Mucosa of rectum (tissue), 2 donors: ENCODE measurements at regions not wholly inside any gene's neighbourhood (a gene's known extent, or its start where the extent isn't known, plus 50 kb on each side); places are given as distances from the start of the nearest gene placed in this dataset.
A peak's percentile ranks its signal among the peaks of the same experiment; 100 is the strongest.

Source experiments
- H3K27ac ChIP-seq, 2 donors: one replicate each; pipeline ENCODE4 v1.7.0; 2013; ENCODE audit warnings: inconsistent platforms in 2 of 2, low read depth in 2 of 2, low read length in 2 of 2
- H3K27me3 ChIP-seq, 2 donors: one replicate each; pipeline ENCODE4 v1.7.0; 2013; ENCODE audit warnings: low read length in 2 of 2; ENCODE audit not compliant: control insufficient read depth in 2 of 2, insufficient read depth in 2 of 2
- H3K36me3 ChIP-seq, 2 donors: one replicate each; pipeline ENCODE4 v1.7.0; 2013; ENCODE audit warnings: low read length in 2 of 2; ENCODE audit not compliant: control insufficient read depth in 2 of 2, insufficient read depth in 2 of 2
- H3K4me1 ChIP-seq, 2 donors: one replicate each; pipeline ENCODE4 v1.7.0; 2013; ENCODE audit warnings: low read length in 2 of 2, mild to moderate bottlenecking in 1 of 2; ENCODE audit not compliant: control insufficient read depth in 2 of 2, insufficient read depth in 2 of 2
- H3K4me3 ChIP-seq, 2 donors: one replicate each; pipeline ENCODE4 v1.7.0; 2013; ENCODE audit warnings: low read length in 2 of 2
- H3K9ac ChIP-seq, 2 donors: one replicate each; pipeline ENCODE4 v1.7.0; 2013; ENCODE audit warnings: low read length in 2 of 2, low read depth in 1 of 2, mild to moderate bottlenecking in 1 of 2
- H3K9me3 ChIP-seq, 2 donors: one replicate each; pipeline ENCODE4 v1.7.0; 2013; ENCODE audit warnings: low read length in 2 of 2; ENCODE audit not compliant: control insufficient read depth in 2 of 2
- donor health status: healthy.
- donor health status: Normal muscosa, but diverticular disease.

- Histone ChIP-seq H3K27ac (peak overlapping the region; percentile 89 to 93), H3K4me1 (peaks cover 17 to 19% of the 10 kb centered on the region in 2 donors), H3K36me3 (no peaks in the 10 kb centered on the region), H3K9ac (peak overlapping the region; percentile 14 to 75), H3K27me3 (no peaks in the 10 kb centered on the region), H3K9me3 (no peaks in the 10 kb centered on the region), H3K4me3 (no peak overlapping the region)
These were observed 96.4 kb upstream of the ZMIZ1 start for GRCh38 chr10:78972160-78972946.

GRCh38 chr10:78972947-78973900 is 95.5 kb upstream of the ZMIZ1 start:
- Histone ChIP-seq H3K9ac (peak overlapping the region; percentile 71 to 75), H3K36me3 (no peaks in the 10 kb centered on the region), H3K4me3 (peak overlapping the region; percentile 59 to 66), H3K27ac (peak overlapping the region; percentile 89 to 93), H3K27me3 (no peaks in the 10 kb centered on the region), H3K4me1 (peaks cover 17 to 19% of the 10 kb centered on the region in 2 donors), H3K9me3 (no peaks in the 10 kb centered on the region)

- H3K4me3 ChIP-seq, result peak overlapping the region; percentile 53 to 60
- H3K4me1 ChIP-seq, result peaks cover 17 to 19% of the 10 kb centered on the region in 2 donors
- no peaks in the 10 kb centered on the region for H3K36me3 ChIP-seq
- no peaks in the 10 kb centered on the region for H3K27me3 ChIP-seq
- no peaks in the 10 kb centered on the region for H3K9me3 ChIP-seq
- peak overlapping the region; percentile 70 to 77 for H3K27ac ChIP-seq
- peak overlapping the region; percentile 62 to 65 for H3K9ac ChIP-seq
These were observed 94.7 kb upstream of the ZMIZ1 start for GRCh38 chr10:78973901-78974616.

GRCh38 chr10:78974617-78975317 is 94.0 kb upstream of the ZMIZ1 start:
- H3K9me3 ChIP-seq, result no peaks in the 10 kb centered on the region
- peak overlapping the region; percentile 62 to 65 for H3K9ac ChIP-seq
- H3K36me3 ChIP-seq, result no peaks in the 10 kb centered on the region
- peak overlapping the region; percentile 70 to 77 for H3K27ac ChIP-seq
- peak overlapping the region; percentile 53 to 60 for H3K4me3 ChIP-seq
- no peaks in the 10 kb centered on the region for H3K27me3 ChIP-seq
- H3K4me1 ChIP-seq, result peaks cover 17 to 19% of the 10 kb centered on the region in 2 donors

GRCh38 chr10:78975926-78976325 is 92.8 kb upstream of the ZMIZ1 start:
- Histone ChIP-seq H3K4me3 (no peak overlapping the region), H3K27ac (no peak overlapping the region), H3K9ac (no peak overlapping the region), H3K4me1 (peaks cover 17 to 19% of the 10 kb centered on the region in 2 donors), H3K27me3 (no peaks in the 10 kb centered on the region), H3K36me3 (no peaks in the 10 kb centered on the region), H3K9me3 (no peaks in the 10 kb centered on the region)

- H3K36me3 ChIP-seq, result no peaks in the 10 kb centered on the region
- H3K4me1 ChIP-seq, result peaks cover 17 to 19% of the 10 kb centered on the region in 2 donors
- H3K9ac ChIP-seq, result no peak overlapping the region
- H3K27ac ChIP-seq, result no peak overlapping the region
- H3K27me3 ChIP-seq, result no peaks in the 10 kb centered on the region
- H3K9me3 ChIP-seq, result no peaks in the 10 kb centered on the region
- no peak overlapping the region for H3K4me3 ChIP-seq
These were observed 91.7 kb upstream of the ZMIZ1 start for GRCh38 chr10:78976825-78977755.

GRCh38 chr10:78979938-78980337 is 88.8 kb upstream of the ZMIZ1 start:
- Histone ChIP-seq H3K27me3 (no peaks in the 10 kb centered on the region), H3K36me3 (no peaks in the 10 kb centered on the region), H3K27ac (no peak overlapping the region), H3K4me1 (no peaks in the 10 kb centered on the region), H3K9ac (no peak overlapping the region), H3K4me3 (no peak overlapping the region), H3K9me3 (no peaks in the 10 kb centered on the region)

DNA sequence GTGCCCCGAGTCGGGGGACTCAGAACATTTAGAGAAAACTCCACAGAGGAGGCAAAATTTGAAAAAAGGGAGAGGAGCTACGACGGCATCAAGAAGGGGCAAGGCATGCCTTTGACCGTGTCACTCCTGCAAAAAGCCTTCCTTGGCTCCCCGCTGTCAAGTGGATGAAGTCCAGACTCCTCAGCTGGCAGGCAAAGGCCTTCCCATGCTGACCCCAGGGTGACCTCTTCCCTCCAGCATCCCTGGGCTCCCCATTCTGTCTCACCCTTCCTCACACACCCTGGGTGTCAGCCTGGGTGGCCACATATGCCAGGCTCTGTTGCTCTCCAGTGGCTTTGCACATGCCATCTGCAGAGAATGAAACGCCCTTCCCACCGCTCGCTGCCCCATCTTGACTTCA is 88.4 kb upstream of the ZMIZ1 start:
- Histone ChIP-seq H3K4me3 (no peak overlapping the region), H3K4me1 (no peaks in the 10 kb centered on the region), H3K9me3 (no peaks in the 10 kb centered on the region), H3K27ac (no peak overlapping the region), H3K27me3 (no peaks in the 10 kb centered on the region), H3K36me3 (no peaks in the 10 kb centered on the region), H3K9ac (no peak overlapping the region)

GRCh38 chr10:78980815-78981214 is 88.0 kb upstream of the ZMIZ1 start:
- Histone ChIP-seq H3K4me3 (no peak overlapping the region), H3K4me1 (no peaks in the 10 kb centered on the region), H3K9me3 (no peaks in the 10 kb centered on the region), H3K27me3 (no peaks in the 10 kb centered on the region), H3K27ac (no peak overlapping the region), H3K36me3 (no peaks in the 10 kb centered on the region), H3K9ac (no peak overlapping the region)
